ENCODE measurements at regions not wholly inside any gene's neighbourhood (a gene's known extent, or its start where the extent isn't known, plus 50 kb on each side); places are given as distances from the start of the nearest gene placed in this dataset.
"Not testable (repeated sequence)": the region's sequence is repeated elsewhere in the genome, so short reads cannot be mapped to it uniquely, and the experiment has no call there.

GRCh38 chr9:108743416-108743815 is 112.4 kb downstream of the ACTL7B start:
- Histone ChIP-seq H3K4me1 (ENCODE audit: low read length) (no peaks in the 10 kb centered on the region), H3K4me3 (ENCODE audit: low read length) (no peak overlapping the region), H3K27me3 (ENCODE audit: low read depth, low read length) (no peaks in the 10 kb centered on the region), H3K9me3 (ENCODE audit: insufficient read depth, low read length) (no peaks in the 10 kb centered on the region), H2AFZ (ENCODE audit: low read depth, low read length) (no peak overlapping the region), H3K4me2 (ENCODE audit: low read length) (no peak overlapping the region), H3K79me2 (ENCODE audit: low read length) (no peaks in the 10 kb centered on the region), H3K27ac (ENCODE audit: low read length) (no peak overlapping the region), H3K9ac (ENCODE audit: low read length) (no peak overlapping the region), H3K36me3 (replicated peaks; ENCODE audit: low read depth, low read length) (no peaks in the 10 kb centered on the region), H4K20me1 (ENCODE audit: insufficient read depth, low read length) (no peaks in the 10 kb centered on the region)
- no peak for TF ChIP-seq CTCF (IDR thresholded peaks at IDR 0.05; ENCODE audit: low read depth, low read length)
- no peak for TF ChIP-seq EZH2phosphoT487 (IDR thresholded peaks at IDR 0.05; ENCODE audit: low read depth)

- Histone ChIP-seq H3K36me3 (replicated peaks; ENCODE audit: low read depth, low read length) (no peaks in the 10 kb centered on the region), H3K4me3 (ENCODE audit: low read length) (no peak overlapping the region), H3K27me3 (ENCODE audit: low read depth, low read length) (no peaks in the 10 kb centered on the region), H3K4me1 (ENCODE audit: low read length) (no peaks in the 10 kb centered on the region), H3K9ac (ENCODE audit: low read length) (no peak overlapping the region), H3K79me2 (ENCODE audit: low read length) (no peaks in the 10 kb centered on the region), H2AFZ (ENCODE audit: low read depth, low read length) (no peak overlapping the region), H3K9me3 (ENCODE audit: insufficient read depth, low read length) (no peaks in the 10 kb centered on the region), H3K4me2 (ENCODE audit: low read length) (no peak overlapping the region), H4K20me1 (ENCODE audit: insufficient read depth, low read length) (no peaks in the 10 kb centered on the region), H3K27ac (ENCODE audit: low read length) (no peak overlapping the region)
- TF ChIP-seq EZH2phosphoT487 (IDR thresholded peaks at IDR 0.05; ENCODE audit: low read depth) (no peak), CTCF (IDR thresholded peaks at IDR 0.05; ENCODE audit: low read depth, low read length) (no peak)
Observed at GRCh38 chr9:108742191-108742590, 113.6 kb downstream of the ACTL7B start.

- H3K4me2 ChIP-seq (ENCODE audit: low read length); H3K4me1 ChIP-seq (ENCODE audit: low read length); H3K27ac ChIP-seq (ENCODE audit: low read length); H3K9me3 ChIP-seq (ENCODE audit: insufficient read depth, low read length); H3K4me3 ChIP-seq (ENCODE audit: low read length); H3K9ac ChIP-seq (ENCODE audit: low read length); H4K20me1 ChIP-seq (ENCODE audit: insufficient read depth, low read length); H3K27me3 ChIP-seq (ENCODE audit: low read depth, low read length); H3K79me2 ChIP-seq (ENCODE audit: low read length); H3K36me3 ChIP-seq (replicated peaks; ENCODE audit: low read depth, low read length); H2AFZ ChIP-seq (ENCODE audit: low read depth, low read length): not testable (repeated sequence)
Observed at GRCh38 chr9:108731292-108731691, 124.5 kb downstream of the ACTL7B start.

DNA sequence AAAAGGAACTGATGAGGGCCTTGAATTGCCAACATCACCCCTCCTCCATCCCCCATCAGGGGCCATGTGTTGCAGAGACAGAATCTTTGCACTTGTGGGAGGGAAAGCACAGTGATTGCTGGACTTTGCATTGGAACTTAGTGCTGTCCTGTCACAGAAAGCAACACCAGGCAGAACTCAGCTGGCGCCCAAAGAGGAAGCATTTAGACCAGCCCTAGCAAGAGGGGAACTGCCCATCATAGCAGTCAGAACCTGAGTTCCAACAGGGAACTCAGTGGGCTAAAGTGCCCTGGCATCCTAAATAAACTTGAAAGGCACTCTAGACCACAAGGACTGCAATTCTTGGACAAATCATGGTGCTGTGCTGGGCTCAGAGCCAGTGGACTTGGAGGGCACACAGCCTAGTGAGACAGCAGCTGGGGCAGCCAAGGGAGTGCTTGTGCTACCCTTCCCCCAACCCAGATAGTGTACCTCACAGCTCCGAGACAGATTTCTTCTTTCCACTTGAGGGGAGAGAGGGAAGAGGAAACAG is 128.1 kb downstream of the ACTL7B start:
- Histone ChIP-seq H3K9ac (ENCODE audit: low read length) (no peak overlapping the region), H4K20me1 (ENCODE audit: insufficient read depth, low read length) (no peaks in the 10 kb centered on the region), H3K36me3 (replicated peaks; ENCODE audit: low read depth, low read length) (no peaks in the 10 kb centered on the region), H2AFZ (ENCODE audit: low read depth, low read length) (no peak overlapping the region), H3K9me3 (ENCODE audit: insufficient read depth, low read length) (no peaks in the 10 kb centered on the region), H3K4me1 (ENCODE audit: low read length) (no peaks in the 10 kb centered on the region), H3K4me2 (ENCODE audit: low read length) (no peak overlapping the region), H3K27me3 (ENCODE audit: low read depth, low read length) (no peaks in the 10 kb centered on the region; the same call in 1 of the 2 replicates), H3K4me3 (ENCODE audit: low read length) (no peak overlapping the region), H3K79me2 (ENCODE audit: low read length) (no peaks in the 10 kb centered on the region), H3K27ac (ENCODE audit: low read length) (no peak overlapping the region)
- TF ChIP-seq EZH2phosphoT487 (IDR thresholded peaks at IDR 0.05; ENCODE audit: low read depth) = no peak

DNA sequence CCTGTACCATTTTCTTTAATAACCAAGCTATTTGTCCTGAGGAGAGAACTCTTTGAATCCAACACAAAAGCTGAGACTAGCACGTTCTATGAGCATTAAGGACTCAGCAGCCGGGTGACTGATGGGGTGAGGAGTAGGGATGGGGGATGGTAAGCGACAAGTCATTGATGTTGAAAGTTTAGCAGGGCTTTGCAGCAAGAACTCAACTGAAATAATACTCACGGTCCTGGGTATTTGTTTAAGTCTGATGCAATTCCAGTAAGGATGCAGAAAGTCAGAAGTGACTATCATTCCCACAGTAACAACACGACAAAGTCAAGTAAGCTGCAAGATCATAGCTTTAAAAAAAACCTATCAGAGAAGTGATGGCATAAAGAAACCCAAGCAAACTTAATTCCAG is 131.1 kb downstream of the ACTL7B start:
- H3K4me1 ChIP-seq (ENCODE audit: low read length) = no peaks in the 10 kb centered on the region
- H4K20me1 ChIP-seq (ENCODE audit: insufficient read depth, low read length) = no peaks in the 10 kb centered on the region
- H3K27ac ChIP-seq (ENCODE audit: low read length) = no peak overlapping the region
- TF ChIP-seq EZH2phosphoT487 (IDR thresholded peaks at IDR 0.05; ENCODE audit: low read depth) (no peak), CTCF (IDR thresholded peaks at IDR 0.05; ENCODE audit: low read depth, low read length) (no peak)
- no peaks in the 10 kb centered on the region; the same call in 1 of the 2 replicates for H3K27me3 ChIP-seq (ENCODE audit: low read depth, low read length)
- H3K4me2 ChIP-seq (ENCODE audit: low read length) = no peak overlapping the region
- H3K4me3 ChIP-seq (ENCODE audit: low read length) = no peak overlapping the region
- no peaks in the 10 kb centered on the region for H3K79me2 ChIP-seq (ENCODE audit: low read length)
- H3K9me3 ChIP-seq (ENCODE audit: insufficient read depth, low read length) = no peaks in the 10 kb centered on the region
- H3K9ac ChIP-seq (ENCODE audit: low read length) = no peak overlapping the region
- no peak overlapping the region for H2AFZ ChIP-seq (ENCODE audit: low read depth, low read length)
- no peaks in the 10 kb centered on the region for H3K36me3 ChIP-seq (replicated peaks; ENCODE audit: low read depth, low read length)
